ENCODE measurements at regions not wholly inside any gene's neighbourhood (a gene's known extent, or its start where the extent isn't known, plus 50 kb on each side); places are given as distances from the start of the nearest gene placed in this dataset.
"Not testable (repeated sequence)": the region's sequence is repeated elsewhere in the genome, so short reads cannot be mapped to it uniquely, and the experiment has no call there.

DNA sequence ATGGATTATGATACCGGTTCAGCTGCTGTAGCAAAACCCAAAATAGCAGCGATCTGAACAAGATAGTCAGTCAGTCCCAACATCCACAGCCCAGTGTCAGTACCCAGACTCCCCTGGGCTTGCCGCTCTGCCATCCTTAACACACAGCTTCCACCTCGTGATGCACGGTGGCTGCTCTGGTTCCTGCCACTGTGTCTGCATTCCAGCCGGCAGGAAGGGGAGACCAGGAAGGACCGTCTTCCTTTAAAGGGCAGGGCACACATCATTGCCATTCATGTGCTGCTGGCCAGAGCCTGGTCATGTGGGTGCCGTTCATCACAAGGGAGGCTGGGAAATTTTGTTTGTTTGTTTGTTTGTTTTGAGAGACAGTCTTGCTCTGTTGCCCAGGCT is 131.0 kb upstream of the IER5L start:
- Histone ChIP-seq H3K27ac (ENCODE audit: low read depth, low read length) (no peak overlapping the region), H3K4me1 (ENCODE audit: control insufficient read depth in 3 of 3, insufficient read depth in 3 of 3, low read length in 3 of 3) (peaks cover 0 to 2% (median 0%) of the 10 kb centered on the region in 3 donors), H3K9me3 (ENCODE audit: control insufficient read depth in 3 of 3, low read length in 3 of 3) (peaks cover 0 to 5% (median 0%) of the 10 kb centered on the region in 3 donors), H3K27me3 (ENCODE audit: control insufficient read depth in 3 of 3, insufficient read depth in 3 of 3, low read length in 3 of 3) (peaks cover 0 to 3% (median 0%) of the 10 kb centered on the region in 3 donors), H3K36me3 (ENCODE audit: control insufficient read depth in 3 of 3, insufficient read depth in 3 of 3, low read length in 3 of 3) (no peaks in the 10 kb centered on the region), H3K4me3 (ENCODE audit: low read length in 3 of 3) (no peak overlapping the region), H3K9ac (ENCODE audit: low read depth in 1 of 3, low read length in 3 of 3) (no peak overlapping the region)

DNA sequence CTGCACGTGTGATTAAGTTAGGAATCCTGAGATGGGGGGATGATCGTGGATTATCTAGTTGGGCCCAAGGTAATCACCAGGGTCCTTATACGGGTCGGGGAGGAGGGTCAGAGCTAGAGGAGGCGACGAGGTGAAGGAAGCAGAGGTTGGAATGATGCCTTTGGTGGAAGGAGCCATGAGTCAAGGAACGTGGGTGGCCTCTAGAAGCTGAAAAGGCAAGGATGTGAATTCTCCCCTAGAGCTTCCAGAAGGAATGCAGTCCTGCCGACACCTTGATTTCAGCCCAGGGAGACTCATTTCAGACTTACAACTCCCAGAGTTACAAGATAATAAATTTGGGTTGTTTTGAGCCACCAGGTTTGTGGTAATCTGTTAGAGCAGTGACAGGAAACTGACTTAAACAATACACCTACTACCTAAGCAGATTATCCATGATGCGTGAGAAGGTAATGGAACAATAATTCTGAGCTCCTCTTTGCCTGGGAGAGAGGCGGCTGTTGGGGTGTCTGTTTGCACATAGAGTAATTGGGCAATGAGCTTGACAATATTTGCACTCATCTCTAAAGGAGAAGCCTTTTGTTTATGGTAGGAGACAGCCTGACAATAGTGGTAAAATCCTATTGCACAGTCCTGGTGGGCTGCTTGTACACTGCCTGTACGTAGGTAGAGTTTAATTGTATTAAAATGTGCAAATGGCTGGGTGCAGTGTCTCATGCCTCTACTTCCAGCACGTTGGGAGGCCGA is 129.3 kb upstream of the IER5L start:
- H3K4me3 ChIP-seq (ENCODE audit: low read length in 3 of 3), result no peak overlapping the region
- no peaks in the 10 kb centered on the region for H3K36me3 ChIP-seq (ENCODE audit: control insufficient read depth in 3 of 3, insufficient read depth in 3 of 3, low read length in 3 of 3)
- H3K4me1 ChIP-seq (ENCODE audit: control insufficient read depth in 3 of 3, insufficient read depth in 3 of 3, low read length in 3 of 3), result peaks cover 0 to 2% (median 0%) of the 10 kb centered on the region in 3 donors
- H3K27me3 ChIP-seq (ENCODE audit: control insufficient read depth in 3 of 3, insufficient read depth in 3 of 3, low read length in 3 of 3), result peaks cover 0 to 3% (median 0%) of the 10 kb centered on the region in 3 donors
- H3K9me3 ChIP-seq (ENCODE audit: control insufficient read depth in 3 of 3, low read length in 3 of 3), result peaks cover 0 to 5% (median 0%) of the 10 kb centered on the region in 3 donors
- no peak overlapping the region for H3K9ac ChIP-seq (ENCODE audit: low read depth in 1 of 3, low read length in 3 of 3)
- H3K27ac ChIP-seq (ENCODE audit: low read depth, low read length), result no peak overlapping the region

GRCh38 chr9:129306318-129306973 is 128.4 kb upstream of the IER5L start:
- H3K9me3 ChIP-seq (ENCODE audit: control insufficient read depth in 3 of 3, low read length in 3 of 3), result peaks cover 0 to 5% (median 2%) of the 10 kb centered on the region in 3 donors
- H3K36me3 ChIP-seq (ENCODE audit: control insufficient read depth in 3 of 3, insufficient read depth in 3 of 3, low read length in 3 of 3), result no peaks in the 10 kb centered on the region
- no peak overlapping the region for H3K9ac ChIP-seq (ENCODE audit: low read depth in 1 of 3, low read length in 3 of 3)
- H3K4me3 ChIP-seq (ENCODE audit: low read length in 3 of 3), result no peak overlapping the region
- peaks cover 0 to 2% (median 0%) of the 10 kb centered on the region in 3 donors for H3K4me1 ChIP-seq (ENCODE audit: control insufficient read depth in 3 of 3, insufficient read depth in 3 of 3, low read length in 3 of 3)
- no peak overlapping the region for H3K27ac ChIP-seq (ENCODE audit: low read depth, low read length)
- peaks cover 0 to 3% (median 0%) of the 10 kb centered on the region in 3 donors for H3K27me3 ChIP-seq (ENCODE audit: control insufficient read depth in 3 of 3, insufficient read depth in 3 of 3, low read length in 3 of 3)

- H3K4me1 ChIP-seq (ENCODE audit: control insufficient read depth in 3 of 3, insufficient read depth in 3 of 3, low read length in 3 of 3), result peaks cover 0 to 2% (median 0%) of the 10 kb centered on the region in 3 donors
- no peak overlapping the region for H3K9ac ChIP-seq (ENCODE audit: low read depth in 1 of 3, low read length in 3 of 3)
- no peak overlapping the region for H3K27ac ChIP-seq (ENCODE audit: low read depth, low read length)
- H3K27me3 ChIP-seq (ENCODE audit: control insufficient read depth in 3 of 3, insufficient read depth in 3 of 3, low read length in 3 of 3), result peaks cover 0 to 3% (median 0%) of the 10 kb centered on the region in 3 donors
- no peaks in the 10 kb centered on the region for H3K36me3 ChIP-seq (ENCODE audit: control insufficient read depth in 3 of 3, insufficient read depth in 3 of 3, low read length in 3 of 3)
- H3K4me3 ChIP-seq (ENCODE audit: low read length in 3 of 3), result no peak overlapping the region
- H3K9me3 ChIP-seq (ENCODE audit: control insufficient read depth in 3 of 3, low read length in 3 of 3), result peaks cover 0 to 5% (median 2%) of the 10 kb centered on the region in 3 donors
These were observed 127.2 kb upstream of the IER5L start for GRCh38 chr9:129305246-129305645.

- H3K27ac ChIP-seq (ENCODE audit: low read depth, low read length), result no peak overlapping the region
- H3K36me3 ChIP-seq (ENCODE audit: control insufficient read depth in 3 of 3, insufficient read depth in 3 of 3, low read length in 3 of 3), result no peaks in the 10 kb centered on the region
- no peaks in the 10 kb centered on the region for H3K27me3 ChIP-seq (ENCODE audit: control insufficient read depth in 3 of 3, insufficient read depth in 3 of 3, low read length in 3 of 3)
- no peak overlapping the region for H3K9ac ChIP-seq (ENCODE audit: low read depth in 1 of 3, low read length in 3 of 3)
- no peaks in the 10 kb centered on the region for H3K4me1 ChIP-seq (ENCODE audit: control insufficient read depth in 3 of 3, insufficient read depth in 3 of 3, low read length in 3 of 3)
- H3K9me3 ChIP-seq (ENCODE audit: control insufficient read depth in 3 of 3, low read length in 3 of 3), result peaks cover 0 to 2% (median 0%) of the 10 kb centered on the region in 3 donors
- H3K4me3 ChIP-seq (ENCODE audit: low read length in 3 of 3), result no peak overlapping the region
These were observed 123.9 kb upstream of the IER5L start for GRCh38 chr9:129301941-129302340.

DNA sequence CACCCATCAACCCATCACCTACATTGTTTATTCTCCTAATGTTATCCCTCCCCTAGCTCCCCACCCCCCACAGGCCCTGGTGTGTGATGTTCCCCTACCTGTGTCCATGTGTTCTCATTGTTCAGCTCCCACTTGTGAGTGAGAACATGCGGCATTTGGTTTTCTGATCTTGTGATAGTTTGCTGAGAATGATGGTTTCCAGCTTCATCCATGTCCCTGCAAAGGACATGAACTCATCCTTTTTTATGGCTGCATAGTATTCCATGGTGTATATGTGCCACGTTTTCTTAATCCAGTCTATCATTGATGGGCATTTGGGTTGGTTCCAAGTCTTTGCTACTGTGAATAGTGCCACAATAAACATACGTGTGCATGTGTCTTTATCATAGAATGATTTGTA is 118.1 kb upstream of the IER5L start:
- not testable (repeated sequence) for H3K9ac ChIP-seq (ENCODE audit: low read depth in 1 of 3, low read length in 3 of 3); H3K27ac ChIP-seq (ENCODE audit: low read depth, low read length); H3K4me1 ChIP-seq (ENCODE audit: control insufficient read depth in 3 of 3, insufficient read depth in 3 of 3, low read length in 3 of 3); H3K9me3 ChIP-seq (ENCODE audit: control insufficient read depth in 3 of 3, low read length in 3 of 3); H3K27me3 ChIP-seq (ENCODE audit: control insufficient read depth in 3 of 3, insufficient read depth in 3 of 3, low read length in 3 of 3); H3K36me3 ChIP-seq (ENCODE audit: control insufficient read depth in 3 of 3, insufficient read depth in 3 of 3, low read length in 3 of 3); H3K4me3 ChIP-seq (ENCODE audit: low read length in 3 of 3)

GRCh38 chr9:129291041-129291501 is 113.0 kb upstream of the IER5L start:
- no peak overlapping the region for H3K9ac ChIP-seq (ENCODE audit: low read depth in 1 of 3, low read length in 3 of 3)
- H3K36me3 ChIP-seq (ENCODE audit: control insufficient read depth in 3 of 3, insufficient read depth in 3 of 3, low read length in 3 of 3), result no peaks in the 10 kb centered on the region
- no peak overlapping the region for H3K27ac ChIP-seq (ENCODE audit: low read depth, low read length)
- no peaks in the 10 kb centered on the region for H3K4me1 ChIP-seq (ENCODE audit: control insufficient read depth in 3 of 3, insufficient read depth in 3 of 3, low read length in 3 of 3)
- H3K4me3 ChIP-seq (ENCODE audit: low read length in 3 of 3), result no peak overlapping the region
- peaks cover 0 to 2% (median 0%) of the 10 kb centered on the region in 3 donors for H3K9me3 ChIP-seq (ENCODE audit: control insufficient read depth in 3 of 3, low read length in 3 of 3)
- no peaks in the 10 kb centered on the region for H3K27me3 ChIP-seq (ENCODE audit: control insufficient read depth in 3 of 3, insufficient read depth in 3 of 3, low read length in 3 of 3)

DNA sequence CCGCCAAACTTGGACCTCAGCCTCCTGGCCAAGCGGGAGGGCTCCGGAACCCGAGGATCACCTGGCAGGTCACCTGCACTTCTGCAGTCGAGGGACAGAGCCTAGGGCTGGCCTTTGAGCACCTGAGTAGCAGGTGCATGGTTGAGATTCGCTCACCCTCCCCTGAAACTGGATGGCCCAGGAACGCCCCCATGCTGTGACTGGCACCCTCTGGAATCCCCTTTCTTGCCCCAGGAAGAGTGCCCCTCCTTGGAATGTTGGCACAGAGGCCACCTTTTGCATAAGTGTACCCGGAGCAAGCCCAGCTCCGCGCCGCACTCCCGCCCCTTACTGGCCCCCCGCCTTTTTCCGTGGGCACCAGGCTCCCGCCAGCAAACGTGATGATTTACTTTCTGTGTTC is 112.5 kb upstream of the IER5L start:
- Histone ChIP-seq H3K4me1 (ENCODE audit: control insufficient read depth in 3 of 3, insufficient read depth in 3 of 3, low read length in 3 of 3) (no peaks in the 10 kb centered on the region), H3K27me3 (ENCODE audit: control insufficient read depth in 3 of 3, insufficient read depth in 3 of 3, low read length in 3 of 3) (no peaks in the 10 kb centered on the region), H3K36me3 (ENCODE audit: control insufficient read depth in 3 of 3, insufficient read depth in 3 of 3, low read length in 3 of 3) (no peaks in the 10 kb centered on the region), H3K4me3 (ENCODE audit: low read length in 3 of 3) (no peak overlapping the region), H3K9me3 (ENCODE audit: control insufficient read depth in 3 of 3, low read length in 3 of 3) (no peaks in the 10 kb centered on the region), H3K9ac (ENCODE audit: low read depth in 1 of 3, low read length in 3 of 3) (no peak overlapping the region), H3K27ac (ENCODE audit: low read depth, low read length) (no peak overlapping the region)

GRCh38 chr9:129289883-129290282 is 111.8 kb upstream of the IER5L start:
- Histone ChIP-seq H3K36me3 (ENCODE audit: control insufficient read depth in 3 of 3, insufficient read depth in 3 of 3, low read length in 3 of 3) (no peaks in the 10 kb centered on the region), H3K4me3 (ENCODE audit: low read length in 3 of 3) (no peak overlapping the region), H3K4me1 (ENCODE audit: control insufficient read depth in 3 of 3, insufficient read depth in 3 of 3, low read length in 3 of 3) (no peaks in the 10 kb centered on the region), H3K9me3 (ENCODE audit: control insufficient read depth in 3 of 3, low read length in 3 of 3) (no peaks in the 10 kb centered on the region), H3K27me3 (ENCODE audit: control insufficient read depth in 3 of 3, insufficient read depth in 3 of 3, low read length in 3 of 3) (no peaks in the 10 kb centered on the region), H3K9ac (ENCODE audit: low read depth in 1 of 3, low read length in 3 of 3) (no peak overlapping the region), H3K27ac (ENCODE audit: low read depth, low read length) (no peak overlapping the region)

DNA sequence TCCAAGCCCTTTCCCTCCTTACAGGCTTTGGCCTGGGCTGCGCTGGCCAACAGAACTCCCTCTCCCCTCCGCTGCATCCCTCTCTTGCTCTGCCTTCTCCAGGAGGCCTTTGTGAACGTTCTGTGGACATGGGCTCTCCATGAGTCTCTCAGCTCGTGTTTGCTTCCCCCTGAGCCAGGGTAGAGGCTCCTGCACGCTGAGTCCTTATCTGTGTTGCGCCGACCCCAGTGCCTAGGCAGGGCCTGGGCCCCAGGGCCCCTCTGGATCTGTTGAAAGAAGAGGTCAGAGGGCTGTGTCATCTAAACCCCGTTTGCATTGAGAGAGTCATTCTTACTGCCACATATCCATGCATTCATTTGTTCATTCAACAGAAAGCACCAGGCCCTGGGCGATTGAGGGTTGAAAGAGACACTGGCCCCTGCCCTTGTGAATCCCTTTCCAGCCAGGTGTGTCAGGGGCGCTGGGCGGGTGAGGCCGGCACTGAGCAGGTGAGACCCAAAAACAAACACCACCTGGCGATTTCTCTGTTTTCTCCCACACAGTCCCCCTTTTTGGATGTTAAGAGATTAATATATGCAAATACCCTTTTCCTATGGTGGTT is 111.2 kb upstream of the IER5L start:
- no peak overlapping the region for H3K27ac ChIP-seq (ENCODE audit: low read depth, low read length)
- no peak overlapping the region for H3K9ac ChIP-seq (ENCODE audit: low read depth in 1 of 3, low read length in 3 of 3)

More for the DNA sequence above, 111.2 kb upstream of the IER5L start:
- Histone ChIP-seq H3K4me3 (ENCODE audit: low read length in 3 of 3) (no peak overlapping the region), H3K36me3 (ENCODE audit: control insufficient read depth in 3 of 3, insufficient read depth in 3 of 3, low read length in 3 of 3) (no peaks in the 10 kb centered on the region), H3K27me3 (ENCODE audit: control insufficient read depth in 3 of 3, insufficient read depth in 3 of 3, low read length in 3 of 3) (no peaks in the 10 kb centered on the region), H3K9me3 (ENCODE audit: control insufficient read depth in 3 of 3, low read length in 3 of 3) (no peaks in the 10 kb centered on the region), H3K4me1 (ENCODE audit: control insufficient read depth in 3 of 3, insufficient read depth in 3 of 3, low read length in 3 of 3) (no peaks in the 10 kb centered on the region)

All from skeletal muscle tissue (tissue), 3 donors.